ENCODE measurements at regions not wholly inside any gene's neighbourhood (a gene's known extent, or its start where the extent isn't known, plus 50 kb on each side); places are given as distances from the start of the nearest gene placed in this dataset.

GRCh38 chr14:106055289-106055688 is 528.9 kb downstream of the TMEM121 start:
- ATAC-seq: no peak
- TF ChIP-seq ARNTL (CRISPR knock-in tag; IDR thresholded peaks at IDR 0.05; ENCODE audit: borderline replicate concordance, low read depth) (no peak), PPARA (CRISPR knock-in tag; IDR thresholded peaks at IDR 0.05; ENCODE audit: borderline replicate concordance) (no peak), ZC3H10 (CRISPR knock-in tag; IDR thresholded peaks at IDR 0.05) (no peak), ZNF8 (CRISPR knock-in tag; IDR thresholded peaks at IDR 0.05) (no peak), CSRNP3 (CRISPR knock-in tag; IDR thresholded peaks at IDR 0.05) (no peak), ZNF565 (CRISPR knock-in tag; conservative IDR thresholded peaks at IDR 0.05; ENCODE audit: low read depth) (no peak), TOX (CRISPR knock-in tag; IDR thresholded peaks at IDR 0.05; ENCODE audit: borderline replicate concordance) (no peak)
- TF ChIP-seq, protein P1, sequence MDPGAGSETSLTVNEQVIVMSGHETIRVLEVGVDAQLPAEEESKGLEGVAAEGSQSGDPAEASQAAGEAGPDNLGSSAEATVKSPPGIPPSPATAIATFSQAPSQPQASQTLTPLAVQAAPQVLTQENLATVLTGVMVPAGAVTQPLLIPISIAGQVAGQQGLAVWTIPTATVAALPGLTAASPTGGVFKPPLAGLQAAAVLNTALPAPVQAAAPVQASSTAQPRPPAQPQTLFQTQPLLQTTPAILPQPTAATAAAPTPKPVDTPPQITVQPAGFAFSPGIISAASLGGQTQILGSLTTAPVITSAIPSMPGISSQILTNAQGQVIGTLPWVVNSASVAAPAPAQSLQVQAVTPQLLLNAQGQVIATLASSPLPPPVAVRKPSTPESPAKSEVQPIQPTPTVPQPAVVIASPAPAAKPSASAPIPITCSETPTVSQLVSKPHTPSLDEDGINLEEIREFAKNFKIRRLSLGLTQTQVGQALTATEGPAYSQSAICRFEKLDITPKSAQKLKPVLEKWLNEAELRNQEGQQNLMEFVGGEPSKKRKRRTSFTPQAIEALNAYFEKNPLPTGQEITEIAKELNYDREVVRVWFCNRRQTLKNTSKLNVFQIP (CRISPR knock-in tag; IDR thresholded peaks at IDR 0.05; ENCODE audit: borderline replicate concordance, low read depth): no peak

DNA sequence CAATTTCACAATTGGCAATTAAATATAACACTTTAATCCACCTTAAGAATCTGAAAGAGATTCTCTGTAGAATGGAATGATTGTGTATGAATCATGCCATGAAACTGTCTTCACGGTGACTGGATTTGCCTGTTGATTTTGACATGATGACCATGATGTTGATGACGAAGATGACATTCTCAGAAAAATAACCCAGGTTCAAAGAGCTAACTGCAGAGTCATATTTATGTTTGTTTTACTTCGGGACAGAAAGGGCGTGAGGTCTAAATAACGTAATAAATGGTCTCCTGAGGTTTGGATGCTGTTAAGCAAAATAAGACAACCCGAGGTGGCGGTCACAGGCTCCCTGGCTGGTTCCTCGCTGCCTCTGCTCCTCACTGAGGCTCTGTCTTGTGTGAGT is 532.0 kb downstream of the TMEM121 start:
- ATAC-seq: no peak
- TF ChIP-seq SNAI2 (CRISPR knock-in tag; IDR thresholded peaks at IDR 0.05): no peak
- TF ChIP-seq ZFP3 (CRISPR knock-in tag; IDR thresholded peaks at IDR 0.05): no peak
- TF ChIP-seq TSHZ2 (CRISPR knock-in tag; IDR thresholded peaks at IDR 0.05): no peak
- no peak for TF ChIP-seq PATZ1 (CRISPR knock-in tag; IDR thresholded peaks at IDR 0.05; ENCODE audit: borderline replicate concordance)
- no peak for TF ChIP-seq ESRRG (CRISPR knock-in tag; IDR thresholded peaks at IDR 0.05)
- TF ChIP-seq RARB (CRISPR knock-in tag; IDR thresholded peaks at IDR 0.05): no peak
- TF ChIP-seq ZNF70 (CRISPR knock-in tag; IDR thresholded peaks at IDR 0.05): no peak
- no peak for TF ChIP-seq BACH2 (CRISPR knock-in tag; IDR thresholded peaks at IDR 0.05; ENCODE audit: borderline replicate concordance)
- TF ChIP-seq ISL1 (CRISPR knock-in tag; IDR thresholded peaks at IDR 0.05): no peak
- no peak for TF ChIP-seq PPARA (CRISPR knock-in tag; IDR thresholded peaks at IDR 0.05; ENCODE audit: borderline replicate concordance)
- TF ChIP-seq OSR1 (CRISPR knock-in tag; IDR thresholded peaks at IDR 0.05): no peak
- no peak for TF ChIP-seq ZC3H10 (CRISPR knock-in tag; IDR thresholded peaks at IDR 0.05)
- no peak for TF ChIP-seq CREB5 (CRISPR knock-in tag; IDR thresholded peaks at IDR 0.05; ENCODE audit: low read depth)
- no peak for TF ChIP-seq ZNF565 (CRISPR knock-in tag; conservative IDR thresholded peaks at IDR 0.05; ENCODE audit: low read depth)
- TF ChIP-seq GLIS3 (CRISPR knock-in tag; IDR thresholded peaks at IDR 0.05): no peak
- no peak for TF ChIP-seq CSDC2 (CRISPR knock-in tag; IDR thresholded peaks at IDR 0.05)

GRCh38 chr14:106060276-106060975 is 534.0 kb downstream of the TMEM121 start:
- no peak for ATAC-seq
- no peak for TF ChIP-seq ZNF70 (CRISPR knock-in tag; IDR thresholded peaks at IDR 0.05)
- TF ChIP-seq CSDC2 (CRISPR knock-in tag; IDR thresholded peaks at IDR 0.05): no peak
- no peak for TF ChIP-seq CSRNP3 (CRISPR knock-in tag; IDR thresholded peaks at IDR 0.05)
- TF ChIP-seq PATZ1 (CRISPR knock-in tag; IDR thresholded peaks at IDR 0.05; ENCODE audit: borderline replicate concordance): no peak
- TF ChIP-seq SNAI2 (CRISPR knock-in tag; IDR thresholded peaks at IDR 0.05): no peak
- no peak for TF ChIP-seq CREB5 (CRISPR knock-in tag; IDR thresholded peaks at IDR 0.05; ENCODE audit: low read depth)
- TF ChIP-seq ESRRG (CRISPR knock-in tag; IDR thresholded peaks at IDR 0.05): no peak
- no peak for TF ChIP-seq RARB (CRISPR knock-in tag; IDR thresholded peaks at IDR 0.05)
- no peak for TF ChIP-seq BACH2 (CRISPR knock-in tag; IDR thresholded peaks at IDR 0.05; ENCODE audit: borderline replicate concordance)
- no peak for TF ChIP-seq ZFP30 (CRISPR knock-in tag; IDR thresholded peaks at IDR 0.05)
- no peak for TF ChIP-seq TCF4 (CRISPR knock-in tag; IDR thresholded peaks at IDR 0.05; ENCODE audit: borderline replicate concordance)
- no peak for TF ChIP-seq TOX (CRISPR knock-in tag; IDR thresholded peaks at IDR 0.05; ENCODE audit: borderline replicate concordance)
- TF ChIP-seq ZNF8 (CRISPR knock-in tag; IDR thresholded peaks at IDR 0.05): no peak
